ENCODE measurements at regions not wholly inside any gene's neighbourhood (a gene's known extent, or its start where the extent isn't known, plus 50 kb on each side); places are given as distances from the start of the nearest gene placed in this dataset.

DNA sequence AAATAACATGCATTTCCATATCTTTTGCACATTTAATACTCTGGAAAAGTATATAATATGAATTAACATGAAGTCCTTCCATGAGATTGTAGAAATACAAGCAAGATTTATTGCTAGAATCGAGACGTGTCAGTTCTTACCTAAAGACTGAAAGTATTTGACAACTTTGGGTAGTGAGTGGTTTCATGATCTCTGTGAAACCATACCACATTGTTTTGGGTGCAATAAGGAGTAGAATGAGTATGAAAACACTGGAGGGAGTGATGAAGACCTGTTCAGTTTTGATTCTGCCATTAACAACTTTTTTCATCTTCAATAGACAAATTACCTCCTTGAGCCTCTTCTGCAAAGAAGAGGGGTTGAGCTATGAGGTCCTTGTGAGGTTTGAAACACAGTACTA, 133.7 kb downstream of the NUDT12 start:
- Histone ChIP-seq H2AFZ (ENCODE audit: low read length) (no peak overlapping the region), H3K9ac (ENCODE audit: low read depth, low read length, poor library complexity, severe bottlenecking) (no peak overlapping the region), H4K20me1 (ENCODE audit: insufficient read depth, low read length, poor library complexity, severe bottlenecking) (no peaks in the 10 kb centered on the region), H3K9me2 (replicated peaks; ENCODE audit: low read depth, low read length) (no peaks in the 10 kb centered on the region), H3K4me2 (ENCODE audit: low read depth, low read length, poor library complexity, severe bottlenecking) (no peak overlapping the region), H3K27me3 (ENCODE audit: insufficient read depth, low read length, poor library complexity, severe bottlenecking) (no peaks in the 10 kb centered on the region), H3K9me3 (ENCODE audit: insufficient read depth, low read depth, low read length) (no peaks in the 10 kb centered on the region), H3K36me3 (ENCODE audit: insufficient read depth, low read length) (no peaks in the 10 kb centered on the region), H3K79me2 (ENCODE audit: insufficient read depth, low read length) (no peaks in the 10 kb centered on the region), H3K4me1 (ENCODE audit: insufficient read depth, low read length, poor library complexity, severe bottlenecking) (no peaks in the 10 kb centered on the region), H3F3A (ENCODE audit: low read depth) (no peaks in the 10 kb centered on the region), H3K4me3 (ENCODE audit: low read length, poor library complexity, severe bottlenecking) (no peak overlapping the region)
- TF ChIP-seq CTCF (conservative IDR thresholded peaks at IDR 0.05; ENCODE audit: low read length), result no peak
- no peak for TF ChIP-seq EZH2phosphoT487 (IDR thresholded peaks at IDR 0.05; ENCODE audit: borderline replicate concordance)

DNA sequence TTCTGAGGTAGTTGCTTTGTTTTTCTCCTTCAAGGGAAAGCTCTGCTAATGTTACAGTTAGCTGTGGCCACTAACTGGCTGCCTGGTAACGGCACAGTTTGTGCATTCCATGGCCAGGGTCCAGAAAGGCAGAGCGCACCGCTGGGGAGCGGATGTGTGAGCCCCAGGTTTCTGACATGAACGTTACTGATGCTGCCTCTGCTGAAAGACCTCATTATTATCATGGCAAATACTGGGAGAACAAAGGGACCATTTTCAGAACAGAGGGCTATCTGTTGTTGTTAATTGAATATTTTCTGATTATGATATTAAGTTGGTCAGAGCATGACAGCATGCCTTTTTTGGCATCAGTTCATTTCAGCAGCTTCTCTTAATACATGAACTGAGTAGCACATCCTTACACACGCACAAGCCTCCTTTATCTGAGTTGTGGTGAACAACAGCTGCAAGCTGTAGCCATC, 134.1 kb downstream of the NUDT12 start:
- Histone ChIP-seq H3F3A (ENCODE audit: low read depth) (no peaks in the 10 kb centered on the region), H2AFZ (ENCODE audit: low read length) (no peak overlapping the region), H3K9me3 (ENCODE audit: insufficient read depth, low read depth, low read length) (no peaks in the 10 kb centered on the region), H4K20me1 (ENCODE audit: insufficient read depth, low read length, poor library complexity, severe bottlenecking) (no peaks in the 10 kb centered on the region), H3K79me2 (ENCODE audit: insufficient read depth, low read length) (no peaks in the 10 kb centered on the region), H3K9ac (ENCODE audit: low read depth, low read length, poor library complexity, severe bottlenecking) (no peak overlapping the region), H3K27me3 (ENCODE audit: insufficient read depth, low read length, poor library complexity, severe bottlenecking) (no peaks in the 10 kb centered on the region), H3K36me3 (ENCODE audit: insufficient read depth, low read length) (no peaks in the 10 kb centered on the region), H3K9me2 (replicated peaks; ENCODE audit: low read depth, low read length) (no peaks in the 10 kb centered on the region), H3K4me3 (ENCODE audit: low read length, poor library complexity, severe bottlenecking) (no peak overlapping the region), H3K4me2 (ENCODE audit: low read depth, low read length, poor library complexity, severe bottlenecking) (no peak overlapping the region), H3K4me1 (ENCODE audit: insufficient read depth, low read length, poor library complexity, severe bottlenecking) (no peaks in the 10 kb centered on the region)
- TF ChIP-seq CTCF (conservative IDR thresholded peaks at IDR 0.05; ENCODE audit: low read length) (no peak), EZH2phosphoT487 (IDR thresholded peaks at IDR 0.05; ENCODE audit: borderline replicate concordance) (no peak)

DNA sequence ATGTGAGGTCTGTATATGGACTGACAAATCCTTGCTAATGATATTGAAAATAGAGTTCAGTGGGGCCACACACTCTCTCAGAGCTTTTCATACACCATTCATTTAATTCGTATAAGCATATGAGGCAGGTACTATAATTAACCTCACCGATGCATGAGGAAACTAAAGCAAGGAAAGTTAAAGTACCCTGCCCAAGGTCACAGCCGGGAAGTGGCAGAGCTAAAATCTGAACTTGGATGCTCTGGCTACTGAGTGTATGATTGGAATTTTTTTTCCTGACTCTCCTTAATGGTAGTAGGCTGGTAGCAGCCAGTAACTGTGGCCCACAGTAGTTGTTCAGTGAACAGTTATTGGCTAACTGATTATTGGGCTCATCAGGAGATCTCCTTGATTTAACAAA, 135.3 kb downstream of the NUDT12 start:
- Histone ChIP-seq H3K4me1 (ENCODE audit: insufficient read depth, low read length, poor library complexity, severe bottlenecking) (no peaks in the 10 kb centered on the region), H4K20me1 (ENCODE audit: insufficient read depth, low read length, poor library complexity, severe bottlenecking) (no peaks in the 10 kb centered on the region), H3K27me3 (ENCODE audit: insufficient read depth, low read length, poor library complexity, severe bottlenecking) (no peaks in the 10 kb centered on the region), H3K36me3 (ENCODE audit: insufficient read depth, low read length) (no peaks in the 10 kb centered on the region), H3K9ac (ENCODE audit: low read depth, low read length, poor library complexity, severe bottlenecking) (no peak overlapping the region), H3K4me2 (ENCODE audit: low read depth, low read length, poor library complexity, severe bottlenecking) (no peak overlapping the region), H3K9me3 (ENCODE audit: insufficient read depth, low read depth, low read length) (no peaks in the 10 kb centered on the region), H3F3A (ENCODE audit: low read depth) (no peaks in the 10 kb centered on the region), H3K79me2 (ENCODE audit: insufficient read depth, low read length) (no peaks in the 10 kb centered on the region), H3K9me2 (replicated peaks; ENCODE audit: low read depth, low read length) (no peaks in the 10 kb centered on the region), H2AFZ (ENCODE audit: low read length) (no peak overlapping the region), H3K4me3 (ENCODE audit: low read length, poor library complexity, severe bottlenecking) (no peak overlapping the region)
- TF ChIP-seq CTCF (conservative IDR thresholded peaks at IDR 0.05; ENCODE audit: low read length), result no peak
- no peak for TF ChIP-seq EZH2phosphoT487 (IDR thresholded peaks at IDR 0.05; ENCODE audit: borderline replicate concordance)

Data from Loucy (cell line).